NCI-H82 treated with DMSO at 0.1 percent for 48 hours (cell line): ENCODE measurements at regions not wholly inside any gene's neighbourhood (a gene's known extent, or its start where the extent isn't known, plus 50 kb on each side); places are given as distances from the start of the nearest gene placed in this dataset.
A peak's percentile ranks its signal among the peaks of the same experiment; 100 is the strongest.
"Not testable (repeated sequence)": the region's sequence is repeated elsewhere in the genome, so short reads cannot be mapped to it uniquely, and the experiment has no call there.

ENCODE experiments used
- DNase-seq: peaks from one replicate; lab custom pipeline; 2025; ENCODE audit not compliant: unreplicated experiment; lab: John Stamatoyannopoulos, UW

DNA sequence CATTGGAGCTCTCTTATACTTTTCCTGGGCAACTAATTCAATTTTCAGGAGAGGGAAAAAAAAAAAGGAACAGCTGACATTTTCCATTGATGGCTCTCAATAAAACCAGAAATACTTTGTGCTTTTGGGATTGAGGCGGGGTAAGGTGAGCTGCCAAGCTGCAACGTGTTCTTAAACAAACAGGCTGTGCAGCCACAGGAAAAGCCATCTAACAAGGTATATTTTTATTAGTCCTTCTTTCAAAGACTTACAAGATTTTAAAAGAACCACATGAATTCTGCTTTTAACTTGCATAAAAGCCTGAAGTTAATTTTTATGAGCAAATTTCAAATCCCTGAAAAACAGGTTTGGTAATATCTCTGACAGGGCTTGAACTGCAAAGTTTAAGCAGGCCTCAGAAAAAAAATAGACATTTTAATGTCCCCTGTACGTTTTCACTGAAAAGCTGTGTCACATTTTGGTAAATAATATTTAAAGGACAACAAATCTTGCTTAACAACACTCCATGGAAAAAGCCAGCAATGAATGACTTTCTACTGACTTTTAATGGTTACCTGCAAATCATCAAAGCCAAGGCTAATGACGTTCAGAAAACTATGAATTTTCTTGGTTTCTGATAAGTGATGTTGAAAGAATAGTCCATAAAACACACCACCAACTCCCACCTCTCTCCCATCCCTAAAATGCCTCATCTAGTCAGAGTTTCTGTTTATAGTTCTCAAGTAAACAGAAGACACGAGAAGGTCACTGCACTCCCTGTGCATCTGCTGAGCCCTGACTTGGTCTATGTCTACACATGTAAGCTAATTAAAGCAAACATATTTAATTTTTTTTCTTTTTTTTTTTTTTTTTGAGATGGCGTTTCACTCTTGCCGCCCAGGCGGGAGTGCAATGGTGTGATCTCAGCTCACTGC lies 433.6 kb downstream of the PIK3R1 start:
- DNase-seq: no peak

DNA sequence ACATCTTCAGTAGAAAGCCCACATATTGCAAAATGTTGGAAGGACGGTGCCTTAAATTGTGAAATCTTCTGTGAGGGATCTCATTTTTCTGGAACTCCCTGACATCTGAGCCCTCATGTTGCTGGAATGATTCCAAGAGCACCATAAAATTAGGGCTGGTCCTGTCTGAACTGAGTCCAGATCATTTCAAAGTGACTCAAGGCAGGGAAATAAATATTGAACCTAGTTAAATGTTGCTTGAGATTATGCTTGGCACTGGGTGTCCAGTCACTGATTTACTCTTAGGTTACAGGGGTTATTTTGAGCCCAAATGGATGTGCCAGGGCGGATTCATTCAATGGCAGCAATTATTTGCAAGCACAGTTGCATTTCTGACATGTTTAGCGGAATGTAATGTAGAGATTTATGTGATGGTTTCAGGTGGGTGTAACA lies 437.0 kb downstream of the PIK3R1 start:
- DNase-seq: no peak

DNA sequence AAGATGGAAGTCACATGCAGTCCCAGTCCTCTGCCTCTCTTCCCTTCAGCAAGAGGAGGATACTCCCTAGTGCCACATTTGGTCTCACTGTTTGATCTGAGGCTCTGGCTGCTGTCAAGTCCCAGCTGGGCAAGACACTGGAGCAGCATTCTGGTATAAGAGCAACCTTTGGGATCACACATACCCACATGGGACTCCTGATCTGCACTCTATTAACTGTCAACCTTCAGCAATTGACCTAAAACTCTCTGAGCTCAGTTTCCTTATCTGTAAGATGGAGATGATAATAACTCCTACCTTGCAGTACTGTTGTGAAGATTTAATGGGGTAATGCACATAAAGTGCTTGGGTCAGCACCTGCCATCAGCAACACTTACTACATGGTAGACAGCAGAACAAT lies 437.9 kb downstream of the PIK3R1 start:
- no peak for DNase-seq

DNA sequence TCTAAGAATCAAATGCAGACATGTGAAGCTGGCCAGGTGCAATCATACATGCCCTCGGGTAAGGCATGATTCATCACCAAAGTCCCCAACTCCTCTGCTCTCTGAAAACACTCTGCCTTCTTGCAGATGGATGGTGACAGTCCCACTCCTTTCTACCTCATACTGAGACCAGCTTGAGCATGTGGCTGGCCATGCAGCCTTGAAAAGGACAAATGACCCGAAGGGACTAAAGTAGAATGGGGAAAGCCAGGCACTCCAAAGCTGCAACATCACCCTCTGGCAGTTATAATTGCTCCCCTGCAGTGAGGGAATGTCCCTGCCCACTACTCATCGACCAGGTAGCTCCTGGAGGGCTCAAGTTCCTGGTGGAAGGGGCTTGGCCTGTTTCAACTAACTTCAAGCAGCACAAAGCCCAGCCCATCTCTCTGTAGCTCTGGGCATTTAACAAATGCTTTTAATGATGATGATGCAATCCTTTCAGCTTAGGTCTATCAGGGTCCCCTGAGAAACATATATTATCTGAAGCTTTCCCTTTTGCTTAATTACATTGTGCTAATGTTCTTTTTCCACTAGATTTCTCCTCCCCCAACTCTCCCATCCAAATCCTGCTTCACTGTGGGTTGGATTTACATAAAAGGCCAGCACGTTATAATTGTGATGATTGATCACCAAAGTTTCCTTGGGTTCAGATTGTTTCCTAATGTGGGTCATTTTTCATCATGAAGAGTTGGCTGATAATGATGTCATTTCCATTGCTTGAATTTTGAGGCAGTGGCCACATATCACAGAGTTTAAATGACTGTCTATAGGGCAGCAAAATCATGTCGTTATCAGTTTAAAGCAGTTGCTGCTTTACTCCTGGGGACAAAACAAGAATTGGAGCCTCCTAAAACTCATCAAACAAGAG lies 436.5 kb upstream of the SLC30A5 start:
- DNase-seq: peak; percentile 2

DNA sequence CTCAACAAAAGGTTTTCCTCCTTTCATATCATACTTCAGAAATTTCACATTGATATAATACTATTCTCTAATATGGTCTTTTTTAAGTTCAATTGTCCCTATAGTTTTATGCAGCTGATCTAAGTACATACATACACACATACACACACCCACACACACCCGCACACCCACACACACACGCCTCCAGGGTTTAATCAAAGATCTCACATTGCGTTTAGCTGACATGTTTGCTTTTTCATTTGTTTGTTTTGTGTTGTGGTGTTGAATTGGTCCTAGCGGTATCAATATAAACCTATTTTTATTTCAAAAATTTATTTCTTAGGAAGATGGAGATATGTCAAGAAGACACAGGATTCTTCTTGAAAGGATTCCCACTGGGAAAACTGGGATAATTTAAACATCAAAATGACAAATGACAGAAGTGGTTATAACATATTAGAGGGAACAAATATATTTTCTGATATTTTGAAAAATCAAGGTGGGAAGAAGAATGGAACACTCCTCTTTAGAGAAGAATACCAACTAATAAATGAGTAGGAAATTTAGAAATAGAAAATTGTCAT lies 434.9 kb upstream of the SLC30A5 start:
- DNase-seq: no peak

DNA sequence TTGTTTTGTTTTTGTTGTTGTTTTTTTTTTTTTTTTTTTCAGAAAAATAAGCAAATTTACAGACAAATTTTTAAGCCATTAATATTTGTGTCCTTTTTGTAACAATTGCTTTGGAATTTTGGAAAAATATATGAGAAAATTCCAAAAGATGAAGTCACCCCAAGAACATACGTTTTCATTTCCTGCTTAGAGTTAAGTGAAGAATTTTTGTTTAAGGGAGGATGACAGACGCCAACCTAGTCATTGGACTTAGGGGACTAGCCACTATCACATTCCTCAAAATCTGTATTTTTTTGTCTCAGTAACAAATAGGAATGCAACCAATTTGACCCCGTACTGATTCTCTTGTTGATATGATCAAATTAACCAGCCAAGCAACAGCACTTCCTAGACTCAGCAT lies 433.9 kb upstream of the SLC30A5 start:
- DNase-seq: no peak

DNA sequence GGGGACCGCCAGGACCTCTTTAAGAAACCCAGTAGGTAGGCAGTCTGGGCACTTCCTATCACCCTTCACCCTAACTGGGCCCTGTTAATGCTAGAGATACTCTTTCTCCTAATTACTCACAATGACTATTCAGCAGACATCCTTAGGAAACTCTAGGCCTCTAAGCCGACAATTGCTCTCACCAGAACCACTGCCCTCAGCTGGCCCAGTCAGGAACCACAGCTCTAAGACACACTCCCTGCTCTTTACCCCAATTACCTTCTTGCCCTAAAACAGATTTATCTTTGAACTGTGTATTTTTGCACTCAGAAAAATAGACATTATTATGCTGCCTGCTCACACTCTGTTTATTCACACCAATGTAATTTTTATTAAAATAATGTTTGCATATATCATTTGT lies 432.6 kb upstream of the SLC30A5 start:
- DNase-seq: no peak

DNA sequence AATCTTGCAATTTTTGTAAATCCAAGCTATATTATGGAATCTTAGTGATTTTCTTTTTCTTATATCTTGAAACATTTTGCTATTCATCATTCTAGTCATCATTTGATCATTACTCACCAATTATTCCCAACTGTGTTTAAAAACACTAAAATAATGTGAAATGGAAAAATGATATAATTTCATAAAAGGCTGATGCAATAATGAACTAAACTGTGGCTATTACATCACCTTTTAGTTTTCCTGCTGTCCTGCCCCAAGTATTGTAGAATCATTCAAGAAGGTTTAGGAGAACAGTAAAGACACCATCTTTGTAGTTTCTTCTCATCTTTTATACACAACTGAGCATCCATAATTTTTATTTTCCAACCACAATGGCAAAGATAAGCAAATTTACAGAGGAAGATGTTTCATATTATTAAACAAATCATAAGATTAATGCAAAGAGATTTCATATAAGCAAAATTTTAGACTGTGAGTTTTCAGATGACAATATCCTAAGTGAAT lies 431.0 kb upstream of the SLC30A5 start:
- no peak for DNase-seq

DNA sequence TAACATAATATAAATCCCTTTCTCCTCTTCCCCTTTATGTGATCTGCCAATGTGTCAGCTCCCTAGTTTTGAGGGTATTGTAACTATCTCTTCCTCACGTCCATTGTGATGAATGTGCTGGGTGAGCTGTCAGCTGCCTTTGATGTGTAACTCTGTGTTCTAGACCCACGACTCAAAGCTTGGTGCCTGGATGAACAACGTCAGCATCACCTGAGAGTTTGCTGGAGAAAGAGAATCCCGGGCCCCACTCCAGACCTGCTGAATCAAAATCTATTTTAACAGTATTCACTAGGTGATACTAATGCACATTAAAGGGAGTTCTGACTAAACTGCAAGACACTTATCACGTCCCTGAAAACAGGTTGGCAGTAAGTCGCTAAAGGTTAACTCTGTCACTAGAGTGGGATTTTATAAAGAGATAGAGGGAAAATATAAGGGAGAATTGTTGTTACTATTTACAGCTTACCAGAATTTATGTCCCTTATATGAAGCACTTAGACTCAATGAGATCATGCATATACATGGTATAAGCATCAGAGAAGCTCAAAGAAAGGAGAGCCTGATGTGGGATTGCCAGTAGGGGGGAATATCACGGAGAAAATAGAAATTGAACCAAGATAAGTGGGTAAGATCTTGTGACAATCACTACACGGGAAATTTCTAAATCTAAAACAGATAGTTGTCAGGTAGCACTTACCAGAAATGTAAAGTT lies 423.8 kb upstream of the SLC30A5 start:
- no peak for DNase-seq

DNA sequence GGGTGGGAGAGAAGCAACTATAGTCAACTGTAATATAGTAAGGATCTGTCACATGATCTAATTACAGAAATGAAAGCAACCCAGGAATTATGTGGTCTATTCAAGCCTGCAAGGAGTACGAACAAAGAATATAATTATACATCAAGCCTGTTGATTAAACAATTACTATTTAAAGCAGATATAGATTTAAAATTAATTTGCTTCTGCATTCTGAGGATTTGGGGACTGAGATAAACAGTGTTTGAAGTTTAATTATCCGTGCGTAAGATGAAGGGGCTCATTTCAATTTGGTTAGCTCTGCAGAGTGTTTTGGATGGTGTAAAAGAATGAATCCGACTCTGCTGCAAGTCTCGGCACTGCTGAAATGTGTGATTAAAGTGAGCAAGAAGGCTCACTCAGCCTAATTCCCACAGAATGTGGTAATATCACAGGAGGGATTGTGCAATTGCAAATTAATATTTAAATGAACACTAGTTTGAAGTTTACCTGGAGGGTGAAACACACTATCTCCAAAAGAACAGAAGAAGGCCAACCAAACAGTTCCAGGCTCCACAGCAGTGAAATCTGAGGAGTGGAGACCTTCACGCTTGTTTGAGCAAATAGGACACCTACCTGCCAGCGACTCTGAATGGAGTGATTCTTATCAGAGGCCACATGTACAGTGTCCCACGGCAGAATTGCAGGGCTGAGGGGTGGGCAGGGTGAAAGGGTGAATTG lies 420.6 kb upstream of the SLC30A5 start:
- DNase-seq: no peak

DNA sequence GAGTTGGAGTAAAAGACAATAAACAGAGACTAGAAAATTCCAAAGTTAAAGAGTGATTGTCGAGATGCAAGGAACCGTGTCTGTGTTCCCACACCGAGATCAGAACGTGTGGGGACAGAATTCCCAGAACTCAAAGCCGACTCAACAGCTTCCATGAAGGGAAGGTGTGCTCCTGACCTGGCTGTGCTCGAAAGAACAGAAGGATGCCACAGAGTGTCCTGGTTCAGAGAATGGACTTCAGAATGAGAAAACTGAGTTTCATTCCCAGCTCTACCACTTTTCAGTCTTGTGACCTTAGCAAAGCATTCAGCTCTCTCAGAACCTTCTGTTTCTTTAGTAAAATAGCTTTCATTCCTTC lies 420.0 kb upstream of the SLC30A5 start:
- DNase-seq: no peak

DNA sequence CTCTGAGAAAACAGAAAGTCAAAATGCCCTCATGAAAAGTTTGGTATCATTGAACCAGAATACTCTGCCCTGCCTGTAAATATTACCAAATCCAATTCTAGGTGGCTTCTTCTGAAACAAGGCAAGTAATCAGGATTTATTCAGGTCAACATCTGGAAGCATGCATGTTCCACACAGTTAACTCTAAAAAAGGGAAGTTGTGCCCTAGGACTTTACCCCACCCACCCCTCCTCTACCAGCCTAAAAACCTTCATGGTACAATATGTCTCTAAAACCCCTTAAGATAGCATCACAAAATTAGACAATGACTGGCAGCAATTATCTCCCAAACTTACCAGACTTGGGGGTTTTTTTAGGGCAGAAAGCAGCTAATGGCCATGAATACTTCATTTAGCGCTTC lies 414.8 kb upstream of the SLC30A5 start:
- DNase-seq: no peak

DNA sequence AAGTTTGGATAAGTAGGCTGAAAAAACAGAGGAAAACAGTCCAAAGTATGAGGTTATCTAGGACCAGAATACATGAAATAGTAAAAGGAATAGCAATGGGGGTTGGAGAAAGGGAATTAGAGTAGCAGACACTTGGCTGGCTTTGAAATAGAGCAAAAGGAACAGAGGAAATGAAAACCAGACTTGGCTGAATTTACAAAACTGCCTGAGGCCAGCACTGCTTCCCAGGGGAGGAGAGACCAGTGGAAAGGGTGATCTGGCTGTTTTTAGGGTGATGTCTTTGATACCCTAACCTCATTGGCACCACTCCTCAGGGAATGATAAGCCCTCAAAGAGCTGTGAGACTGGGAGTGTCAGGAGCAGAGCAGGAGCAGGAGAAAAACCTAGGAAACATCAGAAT lies 413.4 kb upstream of the SLC30A5 start:
- no peak for DNase-seq

DNA sequence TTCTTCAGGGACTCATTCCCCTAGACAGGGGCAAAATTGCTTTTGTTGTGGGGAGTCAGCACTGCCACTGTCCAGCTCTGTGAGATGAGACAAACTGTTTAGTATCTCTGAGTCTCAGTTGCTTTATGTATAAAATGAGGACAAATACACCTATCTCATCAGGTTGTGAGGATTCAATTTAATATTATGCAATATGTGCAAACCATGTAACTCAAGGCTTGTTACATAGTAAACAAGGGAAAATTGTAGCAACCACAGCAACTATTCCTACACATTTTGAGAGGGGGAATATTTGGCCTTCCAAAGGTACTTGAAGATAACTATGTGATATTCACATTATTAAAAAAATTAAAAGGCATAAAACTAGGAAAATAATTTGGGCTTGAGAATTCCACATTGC lies 411.9 kb upstream of the SLC30A5 start:
- DNase-seq: no peak

DNA sequence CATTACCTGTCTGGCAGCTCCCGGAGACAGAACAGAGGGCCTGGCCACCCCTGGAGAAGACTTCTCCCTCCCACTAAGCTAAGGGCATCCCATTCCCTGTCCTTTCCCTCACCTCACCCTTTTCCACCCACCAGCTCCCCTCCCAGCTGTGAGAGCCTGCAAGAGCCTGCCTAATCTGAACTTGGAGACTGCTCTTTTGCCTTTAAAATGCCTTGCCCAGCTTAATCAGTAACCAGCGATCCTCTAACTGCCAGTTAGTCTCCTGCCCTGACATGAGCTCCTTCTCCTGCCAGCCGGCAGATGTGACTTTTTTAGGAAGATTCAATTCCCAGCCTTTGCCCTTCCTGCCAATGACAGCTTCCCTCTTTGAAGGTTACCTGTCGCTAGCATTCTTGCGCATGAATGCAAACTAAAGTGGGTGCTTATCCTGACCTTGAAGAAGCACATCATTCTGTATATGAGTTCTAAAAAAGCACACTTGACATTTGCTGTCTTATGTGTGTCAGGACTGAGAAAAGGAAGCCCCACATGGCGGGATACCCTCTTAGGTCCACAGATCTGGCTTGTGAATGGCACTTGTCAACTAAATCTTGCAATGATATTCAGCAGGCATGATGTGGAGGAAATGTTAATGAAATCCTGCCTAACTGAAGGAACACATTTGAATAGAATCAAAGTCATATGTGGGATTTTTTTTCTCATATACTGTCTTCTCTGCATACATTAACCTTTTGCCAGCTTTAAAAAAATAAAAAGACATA lies 411.2 kb upstream of the SLC30A5 start:
- no peak for DNase-seq

DNA sequence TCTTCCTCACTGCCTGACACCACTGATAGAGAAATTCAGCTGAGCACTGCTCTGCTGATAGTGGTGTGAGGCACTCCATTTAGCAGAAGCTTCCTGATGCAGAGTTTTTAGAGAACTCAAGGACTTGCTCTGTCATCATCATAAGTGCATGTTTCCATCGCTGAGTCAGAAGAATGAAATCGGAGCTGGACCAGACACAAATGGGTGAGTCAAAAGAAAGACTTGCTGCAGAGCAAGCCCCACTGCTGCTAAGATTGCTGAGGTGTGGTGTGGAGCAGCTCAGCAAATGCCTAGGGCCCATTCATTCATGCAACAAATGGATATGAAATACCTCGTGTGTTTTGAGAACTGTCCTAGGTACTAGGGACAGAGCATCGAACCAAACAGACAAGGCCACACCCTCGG lies 410.2 kb upstream of the SLC30A5 start:
- no peak for DNase-seq

DNA sequence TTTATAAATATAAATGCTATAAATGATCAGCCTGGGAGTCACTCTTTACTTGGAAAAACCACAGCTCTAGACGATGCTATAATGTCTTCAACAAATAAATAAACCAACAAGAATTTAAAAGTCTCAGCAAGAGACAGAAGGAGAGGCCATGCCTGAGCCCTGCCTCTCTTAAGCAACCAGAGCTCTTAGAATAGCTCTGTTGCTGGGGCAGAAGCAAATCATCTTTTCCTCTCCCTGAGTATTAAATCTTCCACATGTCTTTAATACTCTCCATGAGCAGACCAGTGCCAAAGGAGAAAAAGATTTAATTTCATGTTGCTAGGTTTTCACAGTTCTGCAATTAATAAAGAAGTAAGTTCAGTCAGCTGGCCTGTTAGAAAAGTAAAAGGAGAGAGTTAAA lies 408.0 kb upstream of the SLC30A5 start:
- DNase-seq: no peak

DNA sequence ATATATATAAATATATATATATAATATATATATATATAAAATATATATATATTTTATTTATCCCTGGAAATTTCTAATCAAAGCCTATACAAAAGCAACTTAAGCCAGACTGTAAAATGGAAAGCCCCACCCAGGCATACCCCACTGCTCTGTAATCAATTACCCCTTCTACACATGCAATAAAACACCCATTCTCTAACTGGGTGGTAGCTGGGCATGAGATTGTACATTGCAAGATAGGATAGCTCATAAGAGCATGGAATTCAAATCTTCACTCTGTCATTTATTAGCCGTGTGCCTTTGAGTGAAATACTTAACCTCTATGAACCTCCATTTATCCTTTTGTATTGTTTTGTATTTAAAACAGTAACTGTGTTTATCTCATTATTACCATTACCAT lies 405.3 kb upstream of the SLC30A5 start:
- DNase-seq: no peak

DNA sequence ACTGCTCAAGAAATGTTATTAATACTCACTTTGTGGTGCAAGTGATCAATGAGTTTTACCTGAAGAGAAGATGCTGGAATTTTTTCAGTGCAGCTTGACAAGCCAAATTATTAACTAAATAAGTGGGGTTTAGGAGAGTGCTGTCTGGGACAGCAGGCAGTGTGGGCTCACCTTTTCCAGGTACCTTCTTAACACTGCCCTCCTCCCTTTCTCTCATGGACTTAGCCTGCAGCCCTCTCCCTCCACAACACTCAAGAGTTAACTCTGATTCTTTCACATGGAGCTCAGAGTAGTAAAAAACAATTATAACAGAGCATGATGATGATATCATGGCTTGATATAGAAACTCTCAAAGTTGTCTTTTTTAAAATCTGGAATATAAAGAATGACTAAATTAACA lies 404.8 kb upstream of the SLC30A5 start:
- DNase-seq: no peak

DNA sequence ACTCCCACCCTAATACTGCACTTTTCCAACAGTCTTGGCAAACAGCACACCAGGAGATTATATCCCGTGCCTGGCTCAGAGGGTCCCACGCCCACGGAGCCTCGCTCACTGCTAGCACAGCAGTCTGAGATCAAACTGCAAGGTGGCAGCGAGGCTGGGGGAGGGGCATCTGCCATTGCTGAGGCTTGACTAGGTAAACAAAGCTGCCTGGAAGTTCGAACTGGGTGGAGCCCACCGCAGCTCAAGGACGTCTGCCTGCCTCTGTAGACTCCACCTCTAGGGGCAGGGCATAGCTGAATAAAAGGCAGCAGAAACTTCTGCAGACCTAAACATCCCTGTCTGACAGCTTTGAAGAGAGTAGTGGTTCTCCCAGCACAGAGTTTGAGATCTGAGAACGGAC lies 401.9 kb upstream of the SLC30A5 start:
- not testable (repeated sequence) for DNase-seq
